Renal cortical epithelial cell (primary cell): ENCODE measurements at regions not wholly inside any gene's neighbourhood (a gene's known extent, or its start where the extent isn't known, plus 50 kb on each side); places are given as distances from the start of the nearest gene placed in this dataset.
"Not testable (repeated sequence)": the region's sequence is repeated elsewhere in the genome, so short reads cannot be mapped to it uniquely, and the experiment has no call there.

Experiments used
- DNase-seq: peaks from one replicate; pipeline ENCODE4 v3.0.0-alpha.2; 2011; ENCODE audit warnings: low read depth

- no peak for DNase-seq
Measured at GRCh38 chr10:124213899-124214510, 120.6 kb upstream of the CHST15 start.

GRCh38 chr10:124213471-124213870 lies 120.1 kb upstream of the CHST15 start:
- DNase-seq = no peak

- DNase-seq = no peak
Measured at GRCh38 chr10:124212702-124213101, 119.3 kb upstream of the CHST15 start.

- peak; percentile 13 for DNase-seq
Measured at GRCh38 chr10:124211921-124212320, 118.5 kb upstream of the CHST15 start.

GRCh38 chr10:124210263-124210662 lies 116.9 kb upstream of the CHST15 start:
- no peak for DNase-seq

- DNase-seq = no peak
Measured at GRCh38 chr10:124207391-124207790, 114.0 kb upstream of the CHST15 start.

- no peak for DNase-seq
Measured at GRCh38 chr10:124206616-124207015, 113.2 kb upstream of the CHST15 start.

GRCh38 chr10:124205432-124205831 lies 112.0 kb upstream of the CHST15 start:
- DNase-seq = no peak

- no peak for DNase-seq
Measured at GRCh38 chr10:124204726-124205125, 111.3 kb upstream of the CHST15 start.

GRCh38 chr10:124200011-124200410 lies 106.6 kb upstream of the CHST15 start:
- no peak for DNase-seq

GRCh38 chr10:124198871-124199270 lies 105.5 kb upstream of the CHST15 start:
- no peak for DNase-seq

- no peak for DNase-seq
Measured at GRCh38 chr10:124198125-124198501, 104.7 kb upstream of the CHST15 start.

GRCh38 chr10:124197371-124198124 lies 104.2 kb upstream of the CHST15 start:
- DNase-seq = peak; percentile 16

- DNase-seq = no peak
Measured at GRCh38 chr10:124196659-124197058, 103.3 kb upstream of the CHST15 start.

GRCh38 chr10:124194199-124194824 lies 100.9 kb upstream of the CHST15 start:
- no peak for DNase-seq

GRCh38 chr10:124193309-124193696 lies 99.9 kb upstream of the CHST15 start:
- DNase-seq = no peak

GRCh38 chr10:124192664-124193308 lies 99.4 kb upstream of the CHST15 start:
- not testable (repeated sequence) for DNase-seq

- DNase-seq = not testable (repeated sequence)
Measured at GRCh38 chr10:124190476-124190875, 97.1 kb upstream of the CHST15 start.

GRCh38 chr10:124186956-124187355 lies 93.6 kb upstream of the CHST15 start:
- no peak for DNase-seq

- DNase-seq = no peak
Measured at GRCh38 chr10:124185084-124185483, 91.7 kb upstream of the CHST15 start.

GRCh38 chr10:124184208-124184830 lies 90.9 kb upstream of the CHST15 start:
- no peak for DNase-seq

GRCh38 chr10:124183617-124184016 lies 90.2 kb upstream of the CHST15 start:
- no peak for DNase-seq
